GM12864 (cell line): ENCODE measurements at regions not wholly inside any gene's neighbourhood (a gene's known extent, or its start where the extent isn't known, plus 50 kb on each side); places are given as distances from the start of the nearest gene placed in this dataset.

ENCODE experiments used
- DNase-seq: peaks from one replicate; pipeline ENCODE4 v3.0.0-alpha.2; 2011; ENCODE audit warnings: low read depth
- H3K4me3 ChIP-seq: 2 replicates; pipeline ENCODE4 v1.5.1; 2011; ENCODE audit warnings: mild to moderate bottlenecking, low read depth, low read length, control low read depth
- TF ChIP-seq, protein P1 (sequence below): IDR thresholded peaks from 2 replicates; pipeline ENCODE4 v1.5.1; 2011; ENCODE audit warnings: low read depth, mild to moderate bottlenecking, moderate library complexity, low read length, control low read depth, inconsistent platforms; ENCODE audit errors: missing control alignments

DNA sequence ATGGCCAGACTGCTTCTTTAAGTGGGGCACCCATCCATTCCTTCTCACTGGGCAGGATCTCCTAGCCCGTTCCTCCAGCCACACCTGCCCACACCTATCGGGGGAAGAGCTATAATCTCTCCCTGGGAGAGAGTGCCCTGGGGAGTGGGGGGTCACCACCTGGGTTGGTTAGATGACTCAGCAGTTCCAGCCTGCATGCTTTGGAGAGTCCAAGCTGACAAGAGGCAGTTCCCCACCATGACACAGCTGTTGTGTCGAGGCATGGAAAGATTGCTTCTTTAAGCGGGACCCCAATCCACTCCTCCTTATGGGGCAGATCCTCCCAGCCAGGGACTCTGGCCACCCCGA is 52.6 kb upstream of the PPFIA2 start:
- H3K4me3 ChIP-seq: no peak overlapping the region
- no peak for DNase-seq
- TF ChIP-seq, protein P1, sequence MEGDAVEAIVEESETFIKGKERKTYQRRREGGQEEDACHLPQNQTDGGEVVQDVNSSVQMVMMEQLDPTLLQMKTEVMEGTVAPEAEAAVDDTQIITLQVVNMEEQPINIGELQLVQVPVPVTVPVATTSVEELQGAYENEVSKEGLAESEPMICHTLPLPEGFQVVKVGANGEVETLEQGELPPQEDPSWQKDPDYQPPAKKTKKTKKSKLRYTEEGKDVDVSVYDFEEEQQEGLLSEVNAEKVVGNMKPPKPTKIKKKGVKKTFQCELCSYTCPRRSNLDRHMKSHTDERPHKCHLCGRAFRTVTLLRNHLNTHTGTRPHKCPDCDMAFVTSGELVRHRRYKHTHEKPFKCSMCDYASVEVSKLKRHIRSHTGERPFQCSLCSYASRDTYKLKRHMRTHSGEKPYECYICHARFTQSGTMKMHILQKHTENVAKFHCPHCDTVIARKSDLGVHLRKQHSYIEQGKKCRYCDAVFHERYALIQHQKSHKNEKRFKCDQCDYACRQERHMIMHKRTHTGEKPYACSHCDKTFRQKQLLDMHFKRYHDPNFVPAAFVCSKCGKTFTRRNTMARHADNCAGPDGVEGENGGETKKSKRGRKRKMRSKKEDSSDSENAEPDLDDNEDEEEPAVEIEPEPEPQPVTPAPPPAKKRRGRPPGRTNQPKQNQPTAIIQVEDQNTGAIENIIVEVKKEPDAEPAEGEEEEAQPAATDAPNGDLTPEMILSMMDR: no peak

DNA sequence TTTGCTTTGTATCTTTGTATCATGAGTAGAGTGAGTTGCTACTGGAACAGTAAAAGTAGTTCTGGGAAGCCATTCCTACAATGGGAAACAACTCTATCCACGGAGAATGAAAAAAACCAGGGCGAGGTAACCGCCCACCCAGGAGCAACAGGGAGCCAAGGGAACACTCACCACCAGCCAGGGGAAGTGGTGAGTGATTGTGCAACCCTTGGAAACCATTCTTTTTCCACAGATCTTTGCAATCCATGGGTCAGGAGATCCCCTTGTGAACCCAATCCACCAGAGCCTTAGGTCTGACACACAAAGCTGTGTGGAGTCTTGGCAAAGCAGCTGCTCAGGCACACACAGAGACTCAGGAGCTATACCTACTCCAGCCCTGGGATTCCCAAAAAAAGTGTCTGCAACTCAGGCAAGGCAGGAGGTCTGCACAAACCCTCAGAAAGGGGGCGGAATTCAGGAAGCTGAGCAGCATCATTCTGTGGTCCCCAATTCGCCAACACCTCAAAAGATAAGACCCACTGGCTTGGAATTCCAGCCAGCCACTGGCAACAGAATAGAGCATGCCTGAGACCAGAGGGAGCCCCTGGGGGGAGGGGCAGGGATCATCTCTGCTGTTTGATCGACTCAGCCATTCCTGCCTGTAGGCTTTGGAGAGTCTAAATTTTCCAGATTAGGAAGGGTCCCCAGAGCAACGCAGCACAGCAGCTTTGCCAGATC is 52.1 kb upstream of the PPFIA2 start:
- no peak overlapping the region for H3K4me3 ChIP-seq
- DNase-seq: no peak
- TF ChIP-seq, protein P1: no peak

DNA sequence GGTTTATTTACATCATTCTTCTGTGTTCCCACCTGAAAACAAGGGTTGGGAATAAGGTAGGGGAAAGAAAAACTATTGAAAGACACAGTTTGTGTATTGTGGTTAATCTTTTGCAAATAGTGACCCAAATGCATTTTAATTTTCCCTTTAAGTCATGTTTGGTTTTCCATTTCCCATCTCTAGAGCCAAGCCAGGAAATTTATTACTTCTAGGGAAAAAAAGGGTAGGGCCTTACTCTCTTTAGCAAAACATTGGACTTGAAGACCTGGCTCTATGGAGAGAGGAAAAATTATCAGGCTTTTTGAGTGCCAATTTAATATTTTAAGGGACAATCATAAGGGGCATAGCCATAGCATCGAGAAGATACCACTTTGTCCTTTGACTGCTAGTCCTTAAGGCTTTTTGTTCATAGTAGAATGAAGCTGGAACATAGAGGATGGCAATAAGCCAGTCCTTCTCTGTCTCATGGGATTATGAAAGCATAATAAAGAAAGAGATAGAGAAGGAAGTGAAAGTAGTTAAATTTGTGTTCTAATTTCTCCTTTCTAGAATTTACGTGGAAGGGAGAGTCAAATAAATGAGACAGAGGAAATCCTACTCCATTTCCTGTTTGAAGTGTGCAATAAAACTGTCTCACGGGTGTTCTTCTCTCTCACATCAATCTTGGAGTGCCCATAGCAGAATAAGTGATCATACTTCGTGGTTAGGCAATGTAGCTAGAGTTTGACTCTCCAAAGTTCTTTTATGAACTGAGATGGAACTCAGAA is 50.9 kb upstream of the PPFIA2 start:
- DNase-seq: no peak

DNA sequence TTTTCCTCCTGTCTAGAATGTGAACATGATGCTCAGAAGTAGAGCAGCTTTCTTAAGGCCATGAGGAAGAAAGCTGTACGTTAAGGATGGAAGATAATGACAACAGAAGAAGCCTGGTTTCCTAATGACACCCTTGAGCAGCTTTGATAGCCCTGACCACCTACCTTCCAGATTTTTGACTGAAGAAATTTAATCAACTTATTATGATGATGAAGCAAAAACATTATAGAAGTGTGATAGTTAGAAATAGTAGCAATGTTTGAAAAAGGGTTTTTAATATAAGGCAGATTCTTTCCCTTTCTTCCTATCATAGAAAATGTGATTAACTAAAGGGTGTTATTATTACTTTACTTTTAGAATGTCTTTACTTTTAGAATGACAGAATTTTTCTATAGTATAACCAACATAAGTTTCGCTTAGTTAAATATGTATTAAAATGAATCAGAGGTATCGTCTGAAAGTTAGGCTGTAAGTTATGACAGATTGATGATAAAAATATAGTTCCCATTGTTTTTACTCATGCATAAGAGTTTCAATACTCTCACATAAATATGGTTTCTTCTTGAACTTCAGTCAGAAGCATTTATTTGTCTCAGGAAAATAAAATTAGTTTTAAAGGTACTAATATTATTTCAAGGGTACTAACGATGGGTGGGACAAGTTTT is 50.1 kb upstream of the PPFIA2 start:
- H3K4me3 ChIP-seq: no peak overlapping the region
- TF ChIP-seq, protein P1: no peak
- no peak for DNase-seq

More for the DNA sequence above, 50.9 kb upstream of the PPFIA2 start:
- TF ChIP-seq, protein P1: no peak
- no peak overlapping the region for H3K4me3 ChIP-seq
